Stimulated activated CD8-positive, alpha-beta memory T cell treated with anti-CD3 and anti-CD28 coated beads, Interleukin-2, amount 100 ng/mL, for 48 hours (primary cell): ENCODE measurements at regions not wholly inside any gene's neighbourhood (a gene's known extent, or its start where the extent isn't known, plus 50 kb on each side); places are given as distances from the start of the nearest gene placed in this dataset.
"Not testable (repeated sequence)": the region's sequence is repeated elsewhere in the genome, so short reads cannot be mapped to it uniquely, and the experiment has no call there.

Experiments used
- DNase-seq, 2 donors: peaks; one replicate each; pipeline ENCODE4 v3.0.0-alpha.2; 2020; ENCODE audit warnings: low read depth in 2 of 2

- DNase-seq, result no peak
Observed at GRCh38 chr5:125081101-125081500, 334.7 kb upstream of the ZNF608 start.

- DNase-seq, result no peak
Observed at GRCh38 chr5:125083981-125084380, 337.5 kb upstream of the ZNF608 start.

GRCh38 chr5:125085797-125086505 lies 339.5 kb upstream of the ZNF608 start:
- DNase-seq, result no peak

GRCh38 chr5:125088522-125089105 lies 342.2 kb upstream of the ZNF608 start:
- no peak for DNase-seq

- DNase-seq, result not testable (repeated sequence)
Observed at GRCh38 chr5:125092138-125092537, 345.7 kb upstream of the ZNF608 start.

GRCh38 chr5:125093776-125094175 lies 347.3 kb upstream of the ZNF608 start:
- no peak for DNase-seq

- DNase-seq, result no peak
Observed at GRCh38 chr5:125100342-125100741, 353.9 kb upstream of the ZNF608 start.

- no peak for DNase-seq
Observed at GRCh38 chr5:125100951-125101350, 354.5 kb upstream of the ZNF608 start.

GRCh38 chr5:125103459-125103858 lies 357.0 kb upstream of the ZNF608 start:
- no peak for DNase-seq

GRCh38 chr5:125106271-125106670 lies 359.8 kb upstream of the ZNF608 start:
- DNase-seq, result no peak

- no peak for DNase-seq
Observed at GRCh38 chr5:125106881-125107280, 360.4 kb upstream of the ZNF608 start.

- DNase-seq, result no peak
Observed at GRCh38 chr5:125109293-125109692, 362.9 kb upstream of the ZNF608 start.

GRCh38 chr5:125109816-125110215 lies 363.4 kb upstream of the ZNF608 start:
- DNase-seq, result no peak

- DNase-seq, result no peak
Observed at GRCh38 chr5:125112196-125112595, 365.8 kb upstream of the ZNF608 start.

GRCh38 chr5:125113328-125113727 lies 366.9 kb upstream of the ZNF608 start:
- DNase-seq, result no peak

- no peak for DNase-seq
Observed at GRCh38 chr5:125115195-125115525, 368.7 kb upstream of the ZNF608 start.

GRCh38 chr5:125117566-125117965 lies 371.1 kb upstream of the ZNF608 start:
- DNase-seq, result no peak

GRCh38 chr5:125120012-125120411 lies 373.6 kb upstream of the ZNF608 start:
- no peak for DNase-seq

GRCh38 chr5:125125031-125125823 lies 378.8 kb upstream of the ZNF608 start:
- DNase-seq, result no peak

GRCh38 chr5:125126050-125126449 lies 379.6 kb upstream of the ZNF608 start:
- DNase-seq, result no peak

GRCh38 chr5:125129151-125129806 lies 382.8 kb upstream of the ZNF608 start:
- no peak for DNase-seq

GRCh38 chr5:125130591-125130990 lies 384.2 kb upstream of the ZNF608 start:
- no peak for DNase-seq
